Activated T-cell treated with anti-CD3 and anti-CD28 coated beads, Interleukin-2, amount 50 U/mL, for 72 hours (primary cell): ENCODE measurements at regions not wholly inside any gene's neighbourhood (a gene's known extent, or its start where the extent isn't known, plus 50 kb on each side); places are given as distances from the start of the nearest gene placed in this dataset.
A peak's percentile ranks its signal among the peaks of the same experiment; 100 is the strongest.

Experiments
- ATAC-seq, 2 donors: fragments of 150-1000 bp; cut with Tn5 transposase; replicated peaks in 1 of 2; 2 replicates each; pipeline ENCODE4 v1.10.0; 2021; ENCODE audit warnings: moderate library complexity in 2 of 2, mild to moderate bottlenecking in 1 of 2
- DNase-seq, 2 donors: peaks; one replicate each; pipeline ENCODE4 v3.0.0; 2021 to 2022; ENCODE audit warnings: mixed read lengths in 1 of 2
- H3K27ac Mint-ChIP-seq: one replicate; pipeline ENCODE4 v1.8.0; 2022; ENCODE audit warnings: mild to moderate bottlenecking, moderate library complexity, mixed read lengths
- H3K27me3 Mint-ChIP-seq: one replicate; pipeline ENCODE4 v1.8.0; 2022; ENCODE audit warnings: low read depth, mixed read lengths
- H3K36me3 Mint-ChIP-seq, 2 donors: one replicate each; pipeline ENCODE4 v1.8.0; 2022; ENCODE audit warnings: mixed read lengths in 2 of 2, mild to moderate bottlenecking in 1 of 2; ENCODE audit not compliant: insufficient read depth in 2 of 2
- H3K4me1 Mint-ChIP-seq: one replicate; pipeline ENCODE4 v1.8.0; 2022; ENCODE audit warnings: low read depth, mixed read lengths
- H3K4me3 Mint-ChIP-seq, 2 donors: one replicate each; pipeline ENCODE4 v1.8.0; 2022; ENCODE audit warnings: mild to moderate bottlenecking in 2 of 2, mixed read lengths in 2 of 2, moderate library complexity in 2 of 2
- H3K9me3 Mint-ChIP-seq, 2 donors: one replicate each; pipeline ENCODE4 v1.8.0; 2022; ENCODE audit warnings: mixed read lengths in 2 of 2

DNA sequence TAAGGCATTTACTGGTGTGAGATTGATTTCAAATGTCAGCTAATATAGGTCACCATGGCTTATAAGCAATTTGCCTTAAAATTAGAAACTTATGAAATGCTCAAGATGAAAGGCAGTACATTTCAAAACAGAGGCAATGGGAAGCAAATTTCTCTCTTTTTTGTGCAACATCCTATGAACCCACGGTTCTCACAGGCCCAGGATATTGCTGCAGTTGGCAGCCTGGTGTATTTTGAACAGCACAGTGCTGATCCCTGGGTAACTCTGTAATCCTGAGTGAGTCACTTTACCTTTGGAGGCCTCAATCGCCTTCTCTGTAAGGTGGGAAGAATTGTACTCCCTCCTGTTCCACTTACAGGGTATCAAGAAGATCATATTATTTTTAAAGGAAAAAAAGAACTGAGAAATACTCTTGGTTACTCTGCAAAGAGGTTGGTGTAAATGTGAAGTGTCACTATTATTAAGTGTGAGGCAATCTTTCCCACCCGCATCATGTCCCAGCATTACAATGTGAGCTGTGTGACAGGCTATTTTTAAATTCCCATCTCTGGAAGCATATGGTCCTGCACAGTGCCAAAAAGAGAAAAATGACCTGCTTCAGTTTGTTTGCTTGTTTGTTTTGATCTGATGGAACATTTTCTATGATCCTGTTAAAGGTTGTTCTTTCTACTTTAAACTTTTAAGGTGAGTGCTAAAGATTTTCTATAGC is 190.1 kb upstream of the LPP start:
- ATAC-seq = peak; percentile 27 to 29
- H3K27ac Mint-ChIP-seq = no peak overlapping the region
- no peaks in the 10 kb centered on the region for H3K36me3 Mint-ChIP-seq
- peaks cover 17% of the 10 kb centered on the region for H3K27me3 Mint-ChIP-seq
- H3K4me1 Mint-ChIP-seq = peaks cover 13% of the 10 kb centered on the region
- no peak for DNase-seq
- no peak overlapping the region for H3K4me3 Mint-ChIP-seq
- H3K9me3 Mint-ChIP-seq = no peaks in the 10 kb centered on the region

DNA sequence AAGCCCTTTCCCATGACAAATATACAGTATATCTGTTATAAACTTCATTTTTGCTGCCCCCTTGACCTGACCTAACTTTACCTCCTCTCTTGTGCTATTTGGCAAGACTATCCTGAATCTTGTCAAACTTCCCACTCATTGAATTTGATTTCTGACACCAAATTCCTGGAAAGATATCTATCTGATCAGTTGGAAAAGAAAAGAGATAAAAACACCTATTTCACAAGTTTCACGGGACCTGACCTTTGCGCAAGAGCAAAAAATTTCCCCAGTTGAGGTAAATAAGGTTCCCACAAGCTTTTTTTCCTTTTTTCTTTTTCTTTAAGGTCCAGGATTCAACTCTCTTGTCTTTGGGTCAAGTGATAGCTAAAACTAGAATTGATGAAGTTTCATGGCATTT is 189.2 kb upstream of the LPP start:
- no peak overlapping the region for H3K4me3 Mint-ChIP-seq
- DNase-seq (no peak), ATAC-seq (no peak)
- no peaks in the 10 kb centered on the region for H3K9me3 Mint-ChIP-seq
- peaks cover 17% of the 10 kb centered on the region for H3K27me3 Mint-ChIP-seq
- no peak overlapping the region for H3K27ac Mint-ChIP-seq
- H3K36me3 Mint-ChIP-seq = no peaks in the 10 kb centered on the region
- H3K4me1 Mint-ChIP-seq = peaks cover 14% of the 10 kb centered on the region

DNA sequence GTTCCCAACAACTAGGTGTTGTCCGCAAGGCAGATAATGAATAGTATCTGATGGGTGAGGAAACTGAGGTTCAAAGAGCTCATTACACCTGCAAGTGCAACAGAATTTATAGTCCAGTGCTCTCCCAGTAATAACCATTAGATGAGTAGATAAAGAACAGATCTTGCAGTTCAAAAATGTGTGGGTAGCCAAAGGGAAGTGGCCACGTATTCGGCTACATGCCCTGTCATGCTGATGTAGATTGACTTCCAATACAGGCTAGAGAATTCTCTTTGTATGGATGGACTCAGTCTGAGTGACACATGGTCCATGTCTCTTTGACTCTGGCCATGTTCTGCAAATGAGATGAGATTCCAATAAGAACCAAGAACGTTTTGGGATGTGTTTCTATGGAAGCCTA is 187.9 kb upstream of the LPP start:
- ATAC-seq (no peak), DNase-seq (no peak)
- Mint-ChIP-seq H3K27me3 (peaks cover 17% of the 10 kb centered on the region), H3K27ac (no peak overlapping the region), H3K9me3 (no peaks in the 10 kb centered on the region), H3K4me3 (no peak overlapping the region), H3K4me1 (peaks cover 14% of the 10 kb centered on the region), H3K36me3 (no peaks in the 10 kb centered on the region)

DNA sequence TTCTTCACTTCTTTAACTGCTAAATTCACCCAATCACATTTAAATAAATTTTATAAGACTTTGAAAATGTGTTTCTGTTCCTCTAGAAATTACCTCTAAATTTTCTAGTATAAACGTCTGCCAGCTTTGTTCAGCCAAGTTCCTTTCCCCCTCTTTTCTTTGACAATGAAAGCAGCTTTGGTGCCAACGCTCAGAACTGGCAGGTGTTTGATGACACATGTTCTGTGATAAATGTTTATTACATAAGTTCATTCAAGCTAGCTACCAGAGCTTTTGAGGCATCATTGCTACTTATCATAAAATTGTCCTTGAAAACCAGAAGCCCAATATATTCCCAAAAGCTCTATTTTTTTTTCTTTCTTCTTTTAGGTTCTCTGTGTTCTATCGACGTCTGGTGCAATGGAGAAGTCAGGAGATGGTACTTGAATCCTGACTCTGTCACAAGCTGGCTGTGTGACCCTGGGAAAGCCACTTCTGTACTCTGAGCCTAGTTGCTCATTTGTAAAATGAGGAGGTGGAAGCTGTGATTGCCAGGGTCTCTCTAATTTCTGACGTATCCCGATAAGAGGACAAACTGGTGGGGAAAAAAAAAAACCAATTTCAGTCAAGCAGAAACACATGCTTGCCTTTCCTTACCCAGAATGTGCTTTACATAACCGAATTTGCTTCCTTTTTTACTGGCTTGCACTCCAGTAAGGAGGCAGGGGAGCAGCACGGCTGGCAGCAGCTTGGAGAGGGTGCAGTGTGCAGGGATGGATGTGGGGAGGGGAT is 187.1 kb upstream of the LPP start:
- no peaks in the 10 kb centered on the region for H3K9me3 Mint-ChIP-seq
- peaks cover 20% of the 10 kb centered on the region for H3K4me1 Mint-ChIP-seq
- H3K36me3 Mint-ChIP-seq = no peaks in the 10 kb centered on the region
- H3K4me3 Mint-ChIP-seq = no peak overlapping the region
- ATAC-seq (no peak), DNase-seq (no peak)
- no peak overlapping the region for H3K27ac Mint-ChIP-seq
- H3K27me3 Mint-ChIP-seq = peaks cover 23% of the 10 kb centered on the region

DNA sequence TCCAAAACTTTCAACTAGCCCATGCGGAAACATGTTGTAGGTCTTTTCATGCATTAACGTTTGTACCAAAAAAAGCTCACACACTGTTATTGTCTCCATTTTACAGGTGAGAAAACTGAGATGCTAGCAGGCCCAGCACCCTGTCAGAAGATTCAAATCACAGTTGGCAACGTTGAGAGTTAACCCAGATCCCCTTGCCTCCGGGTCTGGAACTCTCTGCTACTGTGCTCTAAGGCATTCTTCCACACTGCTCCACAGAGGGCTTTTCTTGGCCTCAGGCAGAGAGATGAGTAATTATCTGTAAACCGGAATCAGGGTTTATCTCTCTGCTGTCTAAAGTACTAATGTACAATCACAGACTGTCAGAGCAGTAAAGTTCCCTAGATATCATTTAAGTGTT is 186.0 kb upstream of the LPP start:
- no peak overlapping the region for H3K4me3 Mint-ChIP-seq
- no peak for DNase-seq
- H3K9me3 Mint-ChIP-seq = no peaks in the 10 kb centered on the region
- H3K27ac Mint-ChIP-seq = no peak overlapping the region
- H3K27me3 Mint-ChIP-seq = peaks cover 27% of the 10 kb centered on the region
- no peaks in the 10 kb centered on the region for H3K36me3 Mint-ChIP-seq
- ATAC-seq = no peak
- H3K4me1 Mint-ChIP-seq = peaks cover 24% of the 10 kb centered on the region

DNA sequence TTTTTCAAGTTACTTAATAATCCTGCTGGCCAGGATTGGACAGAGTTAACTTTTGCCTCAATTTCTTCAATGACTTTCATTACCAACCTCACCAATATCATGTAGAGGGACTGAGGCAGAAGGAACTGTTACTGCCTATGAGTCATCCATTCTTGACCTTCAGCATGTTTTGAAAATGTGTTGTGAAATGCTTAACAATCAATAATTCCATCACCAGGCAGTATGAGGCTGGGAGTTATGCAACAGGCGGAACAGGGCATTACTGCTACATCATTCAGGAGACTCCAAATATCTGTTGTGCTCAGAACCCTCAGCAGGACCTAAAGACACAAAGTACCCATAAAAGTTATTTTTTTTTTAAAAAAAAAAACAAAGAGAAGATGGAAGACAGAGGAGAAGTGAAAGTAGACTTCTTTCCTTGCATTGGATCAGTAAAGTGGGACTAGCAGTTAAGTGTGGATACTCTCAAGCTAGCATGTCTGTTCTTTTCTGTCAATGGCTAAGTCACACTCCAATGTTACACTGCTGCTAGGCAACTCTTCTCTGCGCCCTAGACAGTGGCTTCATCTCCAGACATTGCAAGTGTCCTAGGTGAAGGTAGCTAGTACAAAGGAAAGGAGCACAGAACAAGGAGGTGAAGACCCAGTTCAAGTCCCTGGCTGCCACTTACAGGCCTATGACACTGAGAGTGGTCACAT is 184.9 kb upstream of the LPP start:
- ATAC-seq = peak; percentile 25 to 30
- H3K4me1 Mint-ChIP-seq = peaks cover 28% of the 10 kb centered on the region

DNA sequence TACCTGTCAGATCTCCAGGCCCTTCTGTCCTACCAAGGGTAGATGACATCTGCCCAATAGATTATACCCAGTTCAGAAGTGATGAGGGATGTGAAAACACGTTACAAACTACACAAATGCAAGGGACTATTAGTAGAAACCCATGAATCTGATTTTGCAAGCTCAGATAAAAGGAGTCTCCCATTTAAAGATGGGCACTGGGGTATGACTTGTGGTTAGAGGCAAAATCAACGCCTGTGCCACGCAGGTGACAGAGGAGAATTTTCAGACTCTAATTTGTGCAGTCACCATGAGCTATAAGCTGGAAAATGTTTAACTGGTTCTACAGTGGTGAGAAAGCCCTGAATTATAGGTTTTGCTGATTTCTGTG is 184.4 kb upstream of the LPP start:
- Mint-ChIP-seq H3K27me3 (peaks cover 27% of the 10 kb centered on the region), H3K4me1 (peaks cover 32% of the 10 kb centered on the region), H3K36me3 (no peaks in the 10 kb centered on the region), H3K9me3 (no peaks in the 10 kb centered on the region), H3K27ac (no peak overlapping the region), H3K4me3 (no peak overlapping the region)
- no peak for DNase-seq
- ATAC-seq = no peak

More for the DNA sequence above, 184.9 kb upstream of the LPP start:
- Mint-ChIP-seq H3K27me3 (peaks cover 27% of the 10 kb centered on the region), H3K4me3 (no peak overlapping the region), H3K9me3 (no peaks in the 10 kb centered on the region), H3K36me3 (no peaks in the 10 kb centered on the region), H3K27ac (no peak overlapping the region)
- DNase-seq = no peak

DNA sequence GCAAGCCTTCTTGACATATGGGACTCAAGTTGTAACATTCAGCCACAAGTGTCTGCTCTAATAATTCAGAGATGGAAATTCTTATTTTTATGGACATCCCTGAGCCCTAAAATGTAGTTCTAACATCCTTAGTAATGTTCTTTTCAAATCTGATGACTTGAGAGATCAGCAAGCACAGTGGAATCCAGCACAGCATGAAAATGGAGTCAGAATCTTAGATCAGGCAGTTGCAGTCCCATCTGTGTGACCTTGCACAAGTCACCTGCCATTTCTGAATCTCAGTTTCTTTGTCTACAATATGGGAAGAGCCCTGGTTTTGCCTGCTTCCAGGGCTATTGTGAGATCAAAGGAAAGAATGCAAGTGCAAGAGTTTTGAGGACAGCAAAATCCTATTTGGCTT is 183.9 kb upstream of the LPP start:
- DNase-seq (no peak), ATAC-seq (no peak)
- H3K36me3 Mint-ChIP-seq = no peaks in the 10 kb centered on the region
- H3K27me3 Mint-ChIP-seq = peaks cover 27% of the 10 kb centered on the region
- no peaks in the 10 kb centered on the region for H3K9me3 Mint-ChIP-seq
- H3K4me3 Mint-ChIP-seq = no peak overlapping the region
- H3K4me1 Mint-ChIP-seq = peaks cover 34% of the 10 kb centered on the region
- no peak overlapping the region for H3K27ac Mint-ChIP-seq

DNA sequence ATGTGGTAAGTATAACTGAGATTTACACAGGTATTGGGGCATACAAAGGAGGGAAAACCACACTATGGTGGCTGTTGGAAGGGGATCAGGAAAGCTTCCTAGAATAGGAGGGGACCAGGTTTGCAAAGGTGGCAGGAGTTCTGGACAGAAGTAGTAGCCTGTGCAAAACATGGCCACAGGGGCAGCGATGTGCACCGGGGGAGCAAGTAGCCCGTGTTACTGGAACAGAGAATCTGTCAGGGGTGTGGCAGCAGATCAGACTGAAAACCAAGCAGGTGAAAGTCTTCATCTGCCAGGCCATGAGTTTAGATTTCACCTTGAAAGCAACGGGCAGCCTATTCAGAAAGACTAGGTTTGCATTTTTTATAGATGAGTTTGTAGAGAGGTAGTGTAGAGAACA is 182.3 kb upstream of the LPP start:
- DNase-seq = no peak
- no peak for ATAC-seq
- H3K4me3 Mint-ChIP-seq = no peak overlapping the region
- H3K4me1 Mint-ChIP-seq = peaks cover 49% of the 10 kb centered on the region
- H3K9me3 Mint-ChIP-seq = no peaks in the 10 kb centered on the region
- H3K27ac Mint-ChIP-seq = no peak overlapping the region
- peaks cover 17% of the 10 kb centered on the region for H3K27me3 Mint-ChIP-seq
- peaks cover 2% of the 10 kb centered on the region in 2 donors for H3K36me3 Mint-ChIP-seq

DNA sequence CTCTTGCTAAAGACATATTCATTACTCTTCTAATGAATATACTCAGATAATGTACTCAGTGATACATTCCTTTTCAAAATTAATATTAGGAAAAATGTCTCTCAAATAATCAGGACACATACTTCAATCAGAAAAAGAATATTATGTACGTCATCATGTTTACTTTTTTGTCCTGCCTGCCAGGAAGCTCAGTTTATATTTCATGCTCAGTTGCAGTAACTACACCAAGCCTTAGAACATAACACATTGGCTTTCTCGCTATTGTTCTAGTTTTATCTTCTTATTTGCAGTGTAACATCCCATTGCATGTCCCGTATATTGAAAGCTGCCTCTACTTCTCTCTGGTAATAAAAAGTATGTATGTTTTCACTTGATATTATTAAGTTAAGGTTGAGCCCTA is 181.5 kb upstream of the LPP start:
- H3K9me3 Mint-ChIP-seq = peaks cover 0 to under 1% of the 10 kb centered on the region in 2 donors
- no peak for ATAC-seq
- H3K4me3 Mint-ChIP-seq = no peak overlapping the region
- peaks cover 52% of the 10 kb centered on the region for H3K4me1 Mint-ChIP-seq
- H3K27me3 Mint-ChIP-seq = peaks cover 10% of the 10 kb centered on the region
- no peak for DNase-seq
- H3K36me3 Mint-ChIP-seq = peaks cover 4 to 6% of the 10 kb centered on the region in 2 donors
- H3K27ac Mint-ChIP-seq = no peak overlapping the region

DNA sequence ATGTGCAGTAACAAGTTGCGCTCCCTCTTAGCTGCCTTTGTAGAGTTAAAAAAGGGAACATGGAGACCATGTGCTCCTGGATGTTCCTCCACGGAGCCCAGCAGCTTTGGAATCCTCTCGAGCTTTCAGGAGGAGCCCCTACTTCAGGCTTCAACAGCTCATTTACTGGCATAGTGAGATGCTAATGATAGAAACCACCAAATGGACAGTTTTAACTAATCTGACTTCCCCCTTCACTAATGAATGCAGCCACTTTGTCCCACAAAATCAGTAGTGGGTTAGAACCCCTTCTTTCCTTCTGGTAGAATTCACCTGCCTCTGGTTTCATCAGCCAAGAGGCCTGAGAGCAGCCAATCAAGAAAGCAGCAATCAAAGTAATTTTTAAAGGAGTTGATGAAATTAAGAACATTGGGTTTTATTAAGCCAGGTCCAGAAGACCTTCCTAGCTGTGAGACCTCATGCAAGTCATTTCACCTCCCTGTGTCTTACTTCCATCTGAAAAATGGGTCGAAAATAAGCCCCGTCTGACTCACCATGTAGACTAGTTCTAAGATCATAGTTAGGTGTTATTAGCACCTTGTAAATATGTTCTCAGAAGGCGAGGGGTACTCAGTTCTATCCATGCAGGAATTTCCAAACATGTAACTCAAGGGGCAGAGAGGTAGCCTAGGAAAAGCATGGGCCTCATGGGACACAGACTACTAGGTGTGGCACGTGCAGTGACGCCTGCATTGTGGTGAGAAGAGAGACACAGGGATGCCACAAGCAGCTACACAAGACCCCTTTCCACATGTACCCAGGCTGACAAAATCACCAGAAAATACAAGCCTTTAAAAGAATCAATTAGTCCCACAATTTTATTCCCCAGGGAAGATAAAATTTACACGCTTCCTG is 179.7 kb upstream of the LPP start:
- H3K4me1 Mint-ChIP-seq = peaks cover 59% of the 10 kb centered on the region
- peaks cover 10% of the 10 kb centered on the region for H3K27me3 Mint-ChIP-seq
- peak overlapping the region; percentile 78 to 96 for H3K4me3 Mint-ChIP-seq
- peaks cover 7 to 12% of the 10 kb centered on the region in 2 donors for H3K36me3 Mint-ChIP-seq
- ATAC-seq (peak; percentile 32 to 44), DNase-seq (peak; percentile 25 to 27)
- H3K27ac Mint-ChIP-seq = peak overlapping the region; percentile 98
- H3K9me3 Mint-ChIP-seq = peaks cover 0 to 2% of the 10 kb centered on the region in 2 donors

DNA sequence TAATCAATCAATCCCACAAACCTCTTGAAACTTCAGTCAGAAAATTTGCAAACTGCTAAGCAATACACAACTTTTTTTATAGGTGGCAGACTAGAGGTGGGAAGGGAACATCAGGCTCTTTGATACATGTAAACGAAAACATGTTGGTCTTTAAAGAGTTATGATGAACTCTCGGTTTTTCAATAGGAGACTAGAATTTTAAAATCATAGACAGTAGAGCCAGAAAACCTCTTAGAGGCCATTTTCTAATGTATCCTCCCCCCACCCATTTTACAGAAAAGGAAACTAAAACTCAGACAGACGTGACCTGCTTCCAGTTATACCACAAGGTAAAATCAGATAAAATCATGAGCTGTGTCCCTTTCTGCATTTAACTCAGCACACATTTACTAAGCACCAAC is 179.1 kb upstream of the LPP start:
- peaks cover 7 to 12% of the 10 kb centered on the region in 2 donors for H3K36me3 Mint-ChIP-seq
- H3K9me3 Mint-ChIP-seq = peaks cover 0 to 2% of the 10 kb centered on the region in 2 donors
- peak overlapping the region; percentile 78 to 96 for H3K4me3 Mint-ChIP-seq
- H3K4me1 Mint-ChIP-seq = peaks cover 65% of the 10 kb centered on the region
- ATAC-seq = peak; percentile 69 to 72
- H3K27ac Mint-ChIP-seq = peak overlapping the region; percentile 98
- H3K27me3 Mint-ChIP-seq = peaks cover 10% of the 10 kb centered on the region
- DNase-seq = no peak
